HuH-7.5 (cell line): ENCODE measurements at regions not wholly inside any gene's neighbourhood (a gene's known extent, or its start where the extent isn't known, plus 50 kb on each side); places are given as distances from the start of the nearest gene placed in this dataset.

ENCODE experiments used
- DNase-seq: peaks from one replicate; pipeline ENCODE4 v3.0.0; 2011; ENCODE audit warnings: low spot score

DNA sequence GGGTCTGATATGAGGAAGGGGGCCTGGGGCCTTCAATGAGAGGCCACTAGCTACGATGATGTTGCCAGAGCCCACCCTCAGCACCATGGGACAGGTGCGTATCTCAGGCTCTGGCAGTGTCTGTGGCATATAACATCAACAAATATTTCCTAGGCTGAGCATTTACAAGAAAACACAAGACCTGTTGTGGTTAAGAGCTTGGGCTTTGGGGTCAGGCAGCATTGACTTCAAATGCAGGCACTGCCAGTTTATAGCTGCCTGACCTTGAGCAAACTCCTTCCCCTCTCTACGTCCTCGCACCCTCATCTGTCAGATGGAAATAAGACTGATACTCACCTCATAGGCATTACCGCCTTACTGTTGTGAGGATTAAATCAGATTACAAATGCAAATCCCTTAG is 156.0 kb downstream of the KATNAL1 start:
- no peak for DNase-seq

DNA sequence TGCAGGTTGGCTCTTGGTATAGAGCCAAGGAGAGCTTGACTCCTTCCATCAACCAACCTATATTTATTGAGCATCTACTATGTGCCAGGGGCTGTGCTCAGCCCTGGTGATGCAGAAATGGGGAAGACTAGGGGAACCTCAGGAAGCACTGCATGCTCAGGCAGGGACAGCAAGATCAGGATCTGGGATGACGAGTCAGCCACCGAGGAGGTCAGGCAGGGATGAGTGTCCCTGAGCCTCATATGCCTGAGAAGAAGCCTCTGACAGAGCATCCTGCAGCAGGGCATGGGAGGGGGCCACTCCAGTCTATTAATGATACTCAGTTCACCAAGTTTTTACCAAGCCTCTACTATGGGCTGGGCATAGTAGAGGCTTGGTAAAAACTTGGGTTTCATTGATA is 158.1 kb downstream of the KATNAL1 start:
- DNase-seq, result no peak

DNA sequence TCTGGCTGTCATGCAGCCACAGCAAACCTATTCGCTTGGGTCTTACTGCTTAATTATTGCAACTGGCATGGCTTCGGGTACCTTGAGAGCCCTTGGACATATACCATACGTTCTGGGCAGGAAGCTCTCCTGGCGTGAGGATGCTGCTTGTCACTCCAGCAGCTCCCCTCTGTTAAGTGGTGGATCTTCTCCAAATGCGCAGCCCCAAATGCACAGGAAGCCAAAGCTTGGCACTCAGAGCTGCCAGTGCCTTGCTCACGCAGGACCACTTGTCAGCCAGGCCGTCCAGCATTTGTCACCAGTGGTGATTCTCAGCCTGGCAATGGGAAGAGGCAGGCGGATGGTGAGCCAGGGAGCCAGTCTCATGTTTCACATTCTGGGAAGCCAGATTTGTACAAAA is 158.6 kb downstream of the KATNAL1 start:
- no peak for DNase-seq

GRCh38 chr13:30148171-30148754 is 159.1 kb downstream of the KATNAL1 start:
- DNase-seq, result no peak

- no peak for DNase-seq
These were observed 159.9 kb downstream of the KATNAL1 start for GRCh38 chr13:30147421-30147820.

DNA sequence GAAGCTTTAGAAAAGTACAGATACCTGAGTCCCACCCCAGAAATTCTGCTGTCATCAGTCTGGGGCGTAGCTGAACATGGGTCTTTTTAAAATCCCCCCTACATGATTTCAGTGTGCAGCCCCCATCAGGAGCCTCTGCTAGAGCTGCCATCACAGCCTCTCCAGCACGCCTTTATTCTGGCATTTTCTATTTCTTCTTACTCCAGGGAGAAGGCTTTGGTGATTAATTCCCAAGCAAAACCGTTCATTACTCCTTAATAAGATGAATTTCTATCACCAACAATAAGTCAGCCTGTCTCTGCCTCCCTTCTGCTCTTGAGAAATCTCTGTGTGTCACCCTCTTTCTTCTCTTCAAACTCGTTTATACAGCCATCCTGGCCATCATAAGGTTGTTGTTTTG is 160.3 kb downstream of the KATNAL1 start:
- DNase-seq, result no peak

- no peak for DNase-seq
These were observed 161.5 kb downstream of the KATNAL1 start for GRCh38 chr13:30145709-30146367.

GRCh38 chr13:30143666-30144400 is 163.5 kb downstream of the KATNAL1 start:
- DNase-seq, result no peak

- DNase-seq, result no peak
These were observed 164.7 kb downstream of the KATNAL1 start for GRCh38 chr13:30142486-30143211.

DNA sequence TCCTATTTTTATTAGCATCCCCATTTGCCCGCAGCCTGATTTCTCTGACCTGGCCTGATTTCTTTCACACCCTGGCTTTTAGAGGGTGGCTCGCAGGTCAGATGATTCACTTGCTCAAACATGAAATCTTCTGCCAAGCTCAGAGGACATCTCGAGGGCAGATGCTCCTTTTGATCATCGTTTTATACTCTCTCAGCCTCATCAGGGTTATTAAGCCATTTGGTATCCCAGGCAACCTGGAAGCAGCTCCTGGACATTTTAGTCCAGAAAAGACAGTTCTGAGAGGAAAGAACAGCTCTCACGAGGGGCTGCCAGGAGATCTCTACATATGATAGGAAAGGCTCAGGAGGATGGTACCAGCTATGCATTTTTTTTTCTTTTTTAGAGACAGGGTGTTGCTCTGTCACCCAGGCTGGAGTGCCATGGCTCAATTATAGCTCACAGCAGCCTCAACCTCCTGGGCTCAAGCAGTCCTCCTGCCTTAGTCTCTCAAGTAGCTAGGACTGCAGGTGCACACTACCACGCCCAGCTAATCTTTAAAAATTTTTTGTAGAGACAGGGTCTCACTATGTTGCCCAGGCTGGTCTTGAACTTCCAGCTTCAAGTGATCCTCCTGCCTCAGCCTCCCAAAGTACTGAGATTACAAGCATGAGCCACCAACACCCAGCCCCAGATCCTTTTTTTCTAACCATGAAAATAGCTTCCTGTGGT is 165.4 kb downstream of the KATNAL1 start:
- no peak for DNase-seq

DNA sequence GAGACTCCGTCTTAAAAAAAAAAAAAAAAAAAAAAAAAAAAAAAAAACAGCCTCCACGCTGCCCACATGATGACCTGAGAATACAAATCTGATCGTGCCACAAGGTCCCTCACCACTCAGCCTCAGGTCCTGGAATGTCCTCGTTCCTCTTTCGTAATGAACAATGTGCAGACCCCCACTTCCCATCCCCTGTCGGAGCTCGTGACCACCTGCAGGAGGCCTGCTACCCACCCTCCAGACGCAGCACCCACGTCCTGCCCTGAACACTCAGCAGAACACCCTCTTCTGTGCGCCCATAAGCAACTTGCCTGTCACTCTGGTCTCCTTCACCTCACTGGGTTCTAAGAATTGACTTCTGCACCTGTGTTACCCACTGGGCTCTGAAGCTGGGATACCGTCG is 166.4 kb downstream of the KATNAL1 start:
- no peak for DNase-seq

DNA sequence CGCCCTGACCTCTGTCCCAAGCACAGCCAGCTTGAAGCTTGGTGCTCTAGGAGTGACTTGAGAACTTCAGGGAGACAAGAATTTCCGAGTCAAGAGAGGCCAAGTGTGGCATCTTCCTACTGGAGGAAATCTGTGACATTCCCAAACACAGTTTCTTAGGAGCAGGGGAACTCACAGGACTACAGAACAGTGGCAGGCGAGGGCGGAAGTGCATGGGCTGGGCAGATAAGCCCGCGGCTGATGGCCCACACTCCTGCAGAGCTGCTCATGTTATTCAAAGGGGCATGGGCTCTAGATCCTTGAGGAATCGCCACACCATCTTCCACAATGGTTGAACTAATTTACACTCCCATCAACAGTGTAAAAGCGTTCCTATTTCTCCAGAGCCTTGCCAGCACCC is 168.8 kb downstream of the KATNAL1 start:
- DNase-seq, result no peak

- no peak for DNase-seq
These were observed 171.5 kb downstream of the KATNAL1 start for GRCh38 chr13:30135868-30136267.

DNA sequence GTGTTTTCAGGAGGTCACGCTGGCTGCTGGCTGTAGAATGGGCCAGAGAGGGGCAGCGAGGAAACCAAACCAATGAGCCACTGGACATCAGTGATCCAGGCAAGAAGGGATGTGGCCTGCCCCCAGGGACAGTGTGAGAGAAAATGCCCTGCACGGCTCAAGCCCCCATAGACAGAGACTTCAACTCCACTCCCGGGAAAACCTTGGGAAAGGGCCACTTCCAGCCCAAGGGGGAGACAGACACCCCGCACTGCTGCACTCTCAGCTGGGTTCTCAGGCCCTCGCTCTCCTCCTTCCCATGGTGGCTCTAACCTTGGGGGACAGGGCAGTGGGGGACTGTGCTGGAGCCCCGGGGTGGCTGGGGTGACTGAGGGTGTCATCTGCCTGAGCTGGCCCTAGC is 172.0 kb downstream of the KATNAL1 start:
- DNase-seq, result no peak

DNA sequence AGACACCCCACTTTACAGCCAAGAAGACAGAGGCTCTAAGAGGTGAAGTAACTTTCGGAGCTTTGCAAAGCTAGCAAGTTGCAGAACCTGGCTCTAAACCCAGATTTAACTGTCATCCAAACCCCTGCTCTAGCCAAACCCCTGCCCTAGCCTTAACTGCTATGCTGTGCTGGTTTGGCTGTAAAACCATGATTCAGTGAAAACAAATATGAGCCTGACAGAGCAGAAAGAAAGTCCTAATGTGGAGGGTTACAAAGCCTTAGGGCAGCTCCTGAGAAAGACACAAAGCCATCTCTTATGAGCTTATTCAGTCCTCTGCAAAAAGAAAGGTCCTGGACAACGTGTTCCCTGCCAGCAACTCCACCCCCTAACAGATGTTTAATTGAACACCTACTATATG is 172.8 kb downstream of the KATNAL1 start:
- DNase-seq, result no peak

DNA sequence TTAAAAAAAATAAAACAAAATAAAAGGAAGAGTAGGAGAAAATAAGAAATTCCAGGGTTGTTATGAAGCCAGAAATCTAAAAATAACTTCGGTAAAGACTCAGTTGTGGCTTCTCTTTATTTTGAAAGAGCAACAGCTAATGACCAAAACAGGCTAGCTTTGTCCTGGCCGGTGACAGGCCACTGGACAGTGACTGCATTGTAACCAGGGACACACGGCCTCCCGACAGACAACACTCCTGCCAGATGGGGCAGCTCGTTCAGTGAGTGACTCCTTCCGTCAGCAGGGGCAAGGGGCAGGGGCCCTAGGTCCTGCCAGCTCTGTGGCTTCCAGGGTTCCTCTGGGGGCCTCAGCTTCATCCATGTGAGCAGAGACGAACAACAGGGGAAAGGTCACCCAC is 173.4 kb downstream of the KATNAL1 start:
- no peak for DNase-seq

DNA sequence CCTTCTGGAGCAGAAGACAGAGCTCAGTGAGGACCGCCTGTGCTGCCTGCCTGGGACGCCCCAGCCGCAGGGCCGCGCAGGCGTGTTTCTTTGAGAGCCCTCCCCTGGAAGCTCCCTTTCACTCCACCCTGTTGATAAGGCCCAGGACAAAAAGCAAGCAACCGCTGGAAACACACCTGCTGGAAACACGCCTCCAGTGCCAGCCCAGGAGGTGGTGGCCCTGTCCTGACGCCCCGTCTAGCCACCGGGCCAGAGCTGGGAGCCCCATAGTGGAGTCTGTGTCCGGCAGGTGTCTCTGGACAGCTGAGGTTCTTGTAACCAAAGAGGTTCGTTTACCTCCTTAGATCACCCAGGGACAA is 173.8 kb downstream of the KATNAL1 start:
- DNase-seq, result no peak

DNA sequence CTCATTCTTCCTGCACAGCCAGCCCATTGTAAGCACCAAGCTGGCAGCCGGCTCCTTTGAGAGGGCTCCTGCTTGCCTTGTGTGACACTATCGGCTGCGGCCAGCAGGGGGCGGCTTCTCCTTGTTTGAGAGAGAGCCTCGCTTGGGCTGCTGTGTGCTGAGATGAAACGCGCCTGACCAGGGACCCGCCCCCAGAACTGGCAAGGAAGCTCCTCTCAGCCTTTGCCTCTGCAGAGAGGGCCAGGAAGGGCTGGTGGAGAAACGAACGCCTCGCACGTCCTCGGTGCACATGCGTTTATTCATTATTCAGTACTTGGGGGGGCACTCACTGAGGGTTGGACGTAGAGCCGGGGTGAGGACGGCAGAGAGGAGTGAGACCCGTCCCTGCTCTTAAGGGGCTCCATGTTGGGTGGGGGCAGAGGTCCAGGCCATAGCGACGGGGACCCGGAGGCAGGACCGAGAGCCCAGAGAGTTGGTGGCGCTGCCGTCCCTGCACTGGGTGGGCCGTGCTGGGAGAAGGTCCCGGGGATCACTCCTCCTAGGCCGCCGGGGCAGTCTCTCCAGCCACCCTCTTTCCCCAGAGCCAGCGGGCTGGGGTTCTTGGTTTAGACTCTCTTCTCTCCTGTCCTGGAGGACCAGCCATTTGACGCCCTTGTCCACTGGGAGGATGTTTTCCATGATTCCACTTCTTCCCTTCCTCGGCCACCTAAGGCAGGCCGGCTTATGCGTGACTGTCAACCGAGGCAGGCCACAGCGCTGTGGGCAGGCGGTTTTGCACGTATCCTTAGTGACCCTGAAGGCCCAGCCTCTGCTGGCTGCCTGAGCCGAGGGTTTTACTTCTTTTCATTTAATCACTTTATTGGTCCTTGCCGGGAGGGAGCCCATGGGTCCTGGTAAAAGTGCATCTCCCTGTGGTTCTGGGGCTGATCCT is 174.5 kb downstream of the KATNAL1 start:
- peak; percentile 77 for DNase-seq

GRCh38 chr13:30129411-30129810 is 177.9 kb downstream of the KATNAL1 start:
- DNase-seq, result no peak

DNA sequence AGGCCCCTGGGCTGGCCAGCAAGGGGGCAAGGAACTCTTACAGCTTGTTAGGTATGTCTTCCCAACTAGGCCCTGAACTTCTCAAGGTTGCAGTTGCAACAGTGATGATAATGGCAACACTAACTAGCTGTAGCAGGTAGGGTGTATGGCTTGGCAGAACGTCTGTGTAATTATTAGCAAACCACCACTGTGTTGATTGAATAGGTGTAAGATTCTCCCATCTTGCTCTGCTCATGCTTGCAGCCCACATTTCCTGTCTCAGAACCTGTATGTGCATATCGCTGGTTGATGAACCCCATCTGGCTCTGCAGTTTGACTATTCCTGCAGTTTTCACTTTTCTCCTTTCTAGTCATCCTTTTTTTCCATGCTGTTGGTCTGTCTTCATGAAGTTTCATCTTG is 178.8 kb downstream of the KATNAL1 start:
- DNase-seq, result no peak

DNA sequence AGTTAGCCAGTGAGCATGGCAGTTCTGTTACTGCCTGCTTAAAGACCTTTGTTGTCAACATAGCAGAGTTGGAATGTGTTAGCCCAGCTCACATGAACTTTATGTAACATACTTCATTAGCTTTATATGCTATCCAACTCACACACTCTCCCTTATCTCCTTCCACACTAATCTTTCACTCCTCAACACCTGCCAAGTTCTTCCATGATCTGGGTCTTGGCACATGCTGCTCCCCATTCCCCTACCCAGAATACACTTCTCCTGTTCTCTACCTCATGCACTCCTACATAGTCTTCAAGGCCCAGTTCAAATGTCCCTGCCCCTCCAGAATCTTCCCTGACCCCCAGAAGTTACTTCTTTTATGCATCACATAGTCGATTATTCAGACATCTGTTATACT is 179.3 kb downstream of the KATNAL1 start:
- no peak for DNase-seq
